HEK293 (cell line): ENCODE measurements at regions not wholly inside any gene's neighbourhood (a gene's known extent, or its start where the extent isn't known, plus 50 kb on each side); places are given as distances from the start of the nearest gene placed in this dataset.

Source experiments
- CTCF ChIA-PET: fragments of 350-600 bp; formaldehyde crosslinking; extraction: SDS; loops from one replicate; lab custom pipeline; 2021; ENCODE audit warnings: antibody characterized with exemption; lab: Yijun Ruan, JAX
- POLR2A ChIA-PET: fragments of 300-600 bp; formaldehyde crosslinking; extraction: SDS; loops from one replicate; lab custom pipeline; 2020; ENCODE audit warnings: antibody characterized with exemption, inconsistent platforms; lab: Yijun Ruan, JAX
- H3K27ac ChIP-seq: fragments of 200-500 bp; sonication (Bioruptor generic); 2 replicates; pipeline ENCODE4 v1.5.1; 2014; ENCODE audit warnings: low read depth, low read length, control low read depth, inconsistent platforms; ENCODE audit errors: extremely low read depth
- H3K36me3 ChIP-seq, 2 experiments: fragments of 200-500 bp in 1 of 2; sonication (Bioruptor generic) in 1 of 2; 1 replicate in 1 of 2; 2 replicates in 1 of 2; pipeline ENCODE4 v1.5.1; 2014 to 2017; ENCODE audit warnings: inconsistent platforms in 2 of 2, low read length in 2 of 2; ENCODE audit not compliant: control insufficient read depth in 2 of 2, insufficient read depth in 1 of 2
- H3K4me1 ChIP-seq: fragments of 200-500 bp; sonication (Bioruptor generic); 2 replicates; pipeline ENCODE4 v1.5.1; 2014; ENCODE audit warnings: mild to moderate bottlenecking, low read length, inconsistent platforms; ENCODE audit not compliant: control insufficient read depth, insufficient read depth
- H3K4me3 ChIP-seq: 2 replicates; pipeline ENCODE4 v1.5.1; 2011; ENCODE audit warnings: low read depth, mild to moderate bottlenecking, control low read depth, low read length, moderate library complexity
- H3K9me3 ChIP-seq: fragments of 200-500 bp; sonication (Bioruptor generic); 2 replicates; pipeline ENCODE4 v1.5.1; 2014; ENCODE audit warnings: low read depth, low read length, inconsistent platforms; ENCODE audit not compliant: control insufficient read depth, insufficient read depth
- KLF7 ChIP-seq: fragments of 450-650 bp; formaldehyde crosslinking; IDR thresholded peaks from 2 replicates; pipeline ENCODE4 v1.5.1; 2016; ENCODE audit warnings: missing biosample characterization, missing genetic modification characterization, borderline replicate concordance
- SALL2 ChIP-seq: fragments of 450-650 bp; formaldehyde crosslinking; IDR thresholded peaks from 2 replicates; pipeline ENCODE4 v1.5.0; 2017; ENCODE audit warnings: missing biosample characterization, mild to moderate bottlenecking, missing genetic modification characterization, borderline replicate concordance
- SCRT1 ChIP-seq: fragments of 450-650 bp; formaldehyde crosslinking; IDR thresholded peaks from 2 replicates; pipeline ENCODE4 v1.5.1; 2016; ENCODE audit warnings: missing biosample characterization, missing genetic modification characterization, borderline replicate concordance
- SP7 ChIP-seq: fragments of 450-650 bp; formaldehyde crosslinking; IDR thresholded peaks from 2 replicates; pipeline ENCODE4 v1.5.1; 2016; ENCODE audit warnings: missing biosample characterization, missing genetic modification characterization
- WT1 ChIP-seq: fragments of 450-650 bp; formaldehyde crosslinking; IDR thresholded peaks from 2 replicates; pipeline ENCODE4 v1.5.1; 2016; ENCODE audit warnings: missing biosample characterization, missing genetic modification characterization
- ZIC2 ChIP-seq: fragments of 450-650 bp; formaldehyde crosslinking; IDR thresholded peaks from 2 replicates; pipeline ENCODE4 v1.5.1; 2016; ENCODE audit warnings: missing biosample characterization, missing genetic modification characterization
- ZNF114 ChIP-seq: fragments of 450-650 bp; formaldehyde crosslinking; IDR thresholded peaks from 2 replicates; pipeline ENCODE4 v1.5.0; 2017; ENCODE audit warnings: missing biosample characterization, missing genetic modification characterization
- ZNF121 ChIP-seq: fragments of 450-650 bp; formaldehyde crosslinking; IDR thresholded peaks from 2 replicates; pipeline ENCODE4 v1.5.1; 2016; ENCODE audit warnings: missing biosample characterization, missing genetic modification characterization
- ZNF202 ChIP-seq: fragments of 450-650 bp; formaldehyde crosslinking; IDR thresholded peaks from 2 replicates; pipeline ENCODE4 v1.5.1; 2016; ENCODE audit warnings: missing biosample characterization, missing genetic modification characterization, borderline replicate concordance
- ZNF23 ChIP-seq: fragments of 450-650 bp; formaldehyde crosslinking; IDR thresholded peaks from 2 replicates; pipeline ENCODE4 v1.5.1; 2016; ENCODE audit warnings: missing biosample characterization, missing genetic modification characterization, borderline replicate concordance
- ZNF423 ChIP-seq: fragments of 450-650 bp; formaldehyde crosslinking; IDR thresholded peaks from 2 replicates; pipeline ENCODE4 v1.5.1; 2016; ENCODE audit warnings: missing biosample characterization, missing genetic modification characterization
- ZNF501 ChIP-seq: fragments of 450-650 bp; formaldehyde crosslinking; IDR thresholded peaks from 2 replicates; pipeline ENCODE4 v1.5.1; 2016; ENCODE audit warnings: missing biosample characterization, missing genetic modification characterization
- ZNF544 ChIP-seq: fragments of 450-650 bp; formaldehyde crosslinking; IDR thresholded peaks from 2 replicates; pipeline ENCODE4 v1.5.0; 2017; ENCODE audit warnings: missing biosample characterization, missing genetic modification characterization
- ZNF610 ChIP-seq: fragments of 450-650 bp; formaldehyde crosslinking; IDR thresholded peaks from 2 replicates; pipeline ENCODE4 v1.5.1; 2016; ENCODE audit warnings: missing biosample characterization, missing genetic modification characterization, borderline replicate concordance
- ZNF626 ChIP-seq: fragments of 450-650 bp; sonication (Bioruptor Pico); formaldehyde crosslinking; IDR thresholded peaks from 2 replicates; pipeline ENCODE4 v1.5.1; 2018; ENCODE audit warnings: missing biosample characterization, missing genetic modification characterization, inconsistent platforms
- ZNF791 ChIP-seq: fragments of 450-650 bp; formaldehyde crosslinking; IDR thresholded peaks from 2 replicates; pipeline ENCODE4 v1.5.1; 2016; ENCODE audit warnings: missing biosample characterization, missing genetic modification characterization
- ZSCAN23 ChIP-seq: fragments of 450-650 bp; formaldehyde crosslinking; IDR thresholded peaks from 2 replicates; pipeline ENCODE4 v1.5.1; 2016; ENCODE audit warnings: missing biosample characterization, missing genetic modification characterization
- TF ChIP-seq, protein P1 (sequence below): fragments of 450-650 bp; formaldehyde crosslinking; IDR thresholded peaks from 2 replicates; pipeline ENCODE4 v1.5.1; 2016; ENCODE audit warnings: missing biosample characterization, missing genetic modification characterization
- TF ChIP-seq, protein P2 (sequence below): fragments of 450-650 bp; formaldehyde crosslinking; IDR thresholded peaks from 2 replicates; pipeline ENCODE4; 2016; ENCODE audit warnings: missing biosample characterization, missing genetic modification characterization
- TF ChIP-seq, protein P3 (sequence below): fragments of 450-650 bp; IDR thresholded peaks from 2 replicates; pipeline ENCODE4 v1.5.1; 2018; ENCODE audit warnings: missing biosample characterization, missing genetic modification characterization
- TF ChIP-seq, protein P4 (sequence below): fragments of 450-650 bp; formaldehyde crosslinking; IDR thresholded peaks from 2 replicates; pipeline ENCODE4 v1.5.1; 2017; ENCODE audit warnings: missing biosample characterization, missing genetic modification characterization
- TF ChIP-seq, protein P5 (sequence below): fragments of 450-650 bp; formaldehyde crosslinking; IDR thresholded peaks from 2 replicates; pipeline ENCODE4 v1.5.1; 2017; ENCODE audit warnings: missing biosample characterization, missing genetic modification characterization

- no peak for TF ChIP-seq ZNF114 (tag by site-specific recombination)
- TF ChIP-seq, protein P1, sequence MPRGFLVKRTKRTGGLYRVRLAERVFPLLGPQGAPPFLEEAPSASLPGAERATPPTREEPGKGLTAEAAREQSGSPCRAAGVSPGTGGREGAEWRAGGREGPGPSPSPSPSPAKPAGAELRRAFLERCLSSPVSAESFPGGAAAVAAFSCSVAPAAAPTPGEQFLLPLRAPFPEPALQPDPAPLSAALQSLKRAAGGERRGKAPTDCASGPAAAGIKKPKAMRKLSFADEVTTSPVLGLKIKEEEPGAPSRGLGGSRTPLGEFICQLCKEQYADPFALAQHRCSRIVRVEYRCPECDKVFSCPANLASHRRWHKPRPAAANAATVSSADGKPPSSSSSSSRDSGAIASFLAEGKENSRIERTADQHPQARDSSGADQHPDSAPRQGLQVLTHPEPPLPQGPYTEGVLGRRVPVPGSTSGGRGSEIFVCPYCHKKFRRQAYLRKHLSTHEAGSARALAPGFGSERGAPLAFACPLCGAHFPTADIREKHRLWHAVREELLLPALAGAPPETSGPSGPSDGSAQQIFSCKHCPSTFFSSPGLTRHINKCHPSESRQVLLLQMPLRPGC (tag by site-specific recombination): no peak
- no peak for TF ChIP-seq WT1 (tag by site-specific recombination)
- TF ChIP-seq SCRT1 (tag by site-specific recombination): no peak
- no peak for TF ChIP-seq SP7 (tag by site-specific recombination)
- TF ChIP-seq KLF7: no peak
- no peak for TF ChIP-seq ZNF544 (tag by site-specific recombination)
- no peak for TF ChIP-seq ZNF626 (tag by site-specific recombination)
- no peak for TF ChIP-seq ZNF202 (tag by site-specific recombination)
- H3K27ac ChIP-seq: no peak overlapping the region
- ChIA-PET POLR2A (no interaction called here), CTCF (interaction anchor here (0.6 to 0.9 kb wide), 2 partner anchors 14 to 59 kb away, joined by 3 read pairs; no protein-coding TSS in a partner anchor)
- no peak overlapping the region for H3K4me3 ChIP-seq
- no peaks in the 10 kb centered on the region for H3K9me3 ChIP-seq
- peaks cover 18% of the 10 kb centered on the region for H3K4me1 ChIP-seq
- no peaks in the 10 kb centered on the region for H3K36me3 ChIP-seq
Measured at GRCh38 chr5:159459132-159459627, 128.9 kb upstream of the IL12B start.

- H3K9me3 ChIP-seq: no peaks in the 10 kb centered on the region
- H3K36me3 ChIP-seq: no peaks in the 10 kb centered on the region
- H3K4me1 ChIP-seq: peaks cover 20% of the 10 kb centered on the region
- no peak overlapping the region for H3K27ac ChIP-seq
- CTCF ChIA-PET: interaction anchor here (0.7 kb wide), 1 partner anchor 159 kb away, joined by 3 read pairs; no protein-coding TSS in a partner anchor
- POLR2A ChIA-PET: no interaction called here
- no peak overlapping the region for H3K4me3 ChIP-seq
- no peak for TF ChIP-seq ZNF423 (tag by site-specific recombination)
- TF ChIP-seq, protein P2, sequence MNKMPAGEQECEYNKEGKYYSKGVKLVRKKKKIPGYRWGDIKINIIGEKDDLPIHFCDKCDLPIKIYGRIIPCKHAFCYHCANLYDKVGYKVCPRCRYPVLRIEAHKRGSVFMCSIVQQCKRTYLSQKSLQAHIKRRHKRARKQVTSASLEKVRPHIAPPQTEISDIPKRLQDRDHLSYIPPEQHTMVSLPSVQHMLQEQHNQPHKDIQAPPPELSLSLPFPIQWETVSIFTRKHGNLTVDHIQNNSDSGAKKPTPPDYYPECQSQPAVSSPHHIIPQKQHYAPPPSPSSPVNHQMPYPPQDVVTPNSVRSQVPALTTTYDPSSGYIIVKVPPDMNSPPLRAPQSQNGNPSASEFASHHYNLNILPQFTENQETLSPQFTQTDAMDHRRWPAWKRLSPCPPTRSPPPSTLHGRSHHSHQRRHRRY (tag by site-specific recombination): no peak
- TF ChIP-seq, protein P3, sequence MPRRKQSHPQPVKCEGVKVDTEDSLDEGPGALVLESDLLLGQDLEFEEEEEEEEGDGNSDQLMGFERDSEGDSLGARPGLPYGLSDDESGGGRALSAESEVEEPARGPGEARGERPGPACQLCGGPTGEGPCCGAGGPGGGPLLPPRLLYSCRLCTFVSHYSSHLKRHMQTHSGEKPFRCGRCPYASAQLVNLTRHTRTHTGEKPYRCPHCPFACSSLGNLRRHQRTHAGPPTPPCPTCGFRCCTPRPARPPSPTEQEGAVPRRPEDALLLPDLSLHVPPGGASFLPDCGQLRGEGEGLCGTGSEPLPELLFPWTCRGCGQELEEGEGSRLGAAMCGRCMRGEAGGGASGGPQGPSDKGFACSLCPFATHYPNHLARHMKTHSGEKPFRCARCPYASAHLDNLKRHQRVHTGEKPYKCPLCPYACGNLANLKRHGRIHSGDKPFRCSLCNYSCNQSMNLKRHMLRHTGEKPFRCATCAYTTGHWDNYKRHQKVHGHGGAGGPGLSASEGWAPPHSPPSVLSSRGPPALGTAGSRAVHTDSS: no peak
- no peak for TF ChIP-seq SALL2 (tag by site-specific recombination)
- TF ChIP-seq, protein P4, sequence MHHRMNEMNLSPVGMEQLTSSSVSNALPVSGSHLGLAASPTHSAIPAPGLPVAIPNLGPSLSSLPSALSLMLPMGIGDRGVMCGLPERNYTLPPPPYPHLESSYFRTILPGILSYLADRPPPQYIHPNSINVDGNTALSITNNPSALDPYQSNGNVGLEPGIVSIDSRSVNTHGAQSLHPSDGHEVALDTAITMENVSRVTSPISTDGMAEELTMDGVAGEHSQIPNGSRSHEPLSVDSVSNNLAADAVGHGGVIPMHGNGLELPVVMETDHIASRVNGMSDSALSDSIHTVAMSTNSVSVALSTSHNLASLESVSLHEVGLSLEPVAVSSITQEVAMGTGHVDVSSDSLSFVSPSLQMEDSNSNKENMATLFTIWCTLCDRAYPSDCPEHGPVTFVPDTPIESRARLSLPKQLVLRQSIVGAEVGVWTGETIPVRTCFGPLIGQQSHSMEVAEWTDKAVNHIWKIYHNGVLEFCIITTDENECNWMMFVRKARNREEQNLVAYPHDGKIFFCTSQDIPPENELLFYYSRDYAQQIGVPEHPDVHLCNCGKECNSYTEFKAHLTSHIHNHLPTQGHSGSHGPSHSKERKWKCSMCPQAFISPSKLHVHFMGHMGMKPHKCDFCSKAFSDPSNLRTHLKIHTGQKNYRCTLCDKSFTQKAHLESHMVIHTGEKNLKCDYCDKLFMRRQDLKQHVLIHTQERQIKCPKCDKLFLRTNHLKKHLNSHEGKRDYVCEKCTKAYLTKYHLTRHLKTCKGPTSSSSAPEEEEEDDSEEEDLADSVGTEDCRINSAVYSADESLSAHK (tag by site-specific recombination): no peak
- TF ChIP-seq ZSCAN23 (tag by site-specific recombination): no peak
- TF ChIP-seq ZIC2 (tag by site-specific recombination): no peak
- TF ChIP-seq ZNF121: no peak
- no peak for TF ChIP-seq ZNF501 (tag by site-specific recombination)
- TF ChIP-seq, protein P5, sequence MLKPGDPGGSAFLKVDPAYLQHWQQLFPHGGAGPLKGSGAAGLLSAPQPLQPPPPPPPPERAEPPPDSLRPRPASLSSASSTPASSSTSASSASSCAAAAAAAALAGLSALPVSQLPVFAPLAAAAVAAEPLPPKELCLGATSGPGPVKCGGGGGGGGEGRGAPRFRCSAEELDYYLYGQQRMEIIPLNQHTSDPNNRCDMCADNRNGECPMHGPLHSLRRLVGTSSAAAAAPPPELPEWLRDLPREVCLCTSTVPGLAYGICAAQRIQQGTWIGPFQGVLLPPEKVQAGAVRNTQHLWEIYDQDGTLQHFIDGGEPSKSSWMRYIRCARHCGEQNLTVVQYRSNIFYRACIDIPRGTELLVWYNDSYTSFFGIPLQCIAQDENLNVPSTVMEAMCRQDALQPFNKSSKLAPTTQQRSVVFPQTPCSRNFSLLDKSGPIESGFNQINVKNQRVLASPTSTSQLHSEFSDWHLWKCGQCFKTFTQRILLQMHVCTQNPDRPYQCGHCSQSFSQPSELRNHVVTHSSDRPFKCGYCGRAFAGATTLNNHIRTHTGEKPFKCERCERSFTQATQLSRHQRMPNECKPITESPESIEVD: no peak
- TF ChIP-seq ZNF791 (tag by site-specific recombination): no peak
- no peak for TF ChIP-seq ZNF610 (tag by site-specific recombination)
- TF ChIP-seq ZNF23: no peak
Measured at GRCh38 chr5:159459951-159460538, 129.8 kb upstream of the IL12B start.
